Progenitor cell of endocrine pancreas (in vitro differentiated cells): ENCODE measurements at regions not wholly inside any gene's neighbourhood (a gene's known extent, or its start where the extent isn't known, plus 50 kb on each side); places are given as distances from the start of the nearest gene placed in this dataset.

ENCODE experiments used
- DNase-seq: peaks from one replicate; pipeline ENCODE4 v3.0.0; 2021; ENCODE audit warnings: low spot score; ENCODE audit not compliant: unreplicated experiment
- H3K27ac Mint-ChIP-seq: 2 replicates; pipeline ENCODE4 v1.8.0; 2021; ENCODE audit warnings: mild to moderate bottlenecking, moderate library complexity, mixed read lengths
- H3K27me3 Mint-ChIP-seq: 2 replicates; pipeline ENCODE4 v1.8.0; 2021; ENCODE audit warnings: mixed read lengths
- H3K36me3 Mint-ChIP-seq: 2 replicates; pipeline ENCODE4 v1.8.0; 2022; ENCODE audit warnings: mixed read lengths; ENCODE audit not compliant: insufficient read depth
- H3K4me1 Mint-ChIP-seq: 2 replicates; pipeline ENCODE4 v1.8.0; 2021; ENCODE audit warnings: low read depth, mixed read lengths
- H3K4me3 Mint-ChIP-seq: 2 replicates; pipeline ENCODE4 v1.8.0; 2021; ENCODE audit warnings: low read depth, mild to moderate bottlenecking, moderate library complexity, mixed read lengths
- H3K9me3 Mint-ChIP-seq: 2 replicates; pipeline ENCODE4 v1.8.0; 2021; ENCODE audit warnings: low read depth, mixed read lengths
- TF ChIP-seq, protein P1 (sequence below): fragments of 200-600 bp; sonication (generic); IDR thresholded peaks from one replicate; pipeline ENCODE4 v1.5.0; 2021; ENCODE audit warnings: antibody characterized with exemption, mild to moderate bottlenecking; ENCODE audit not compliant: unreplicated experiment

DNA sequence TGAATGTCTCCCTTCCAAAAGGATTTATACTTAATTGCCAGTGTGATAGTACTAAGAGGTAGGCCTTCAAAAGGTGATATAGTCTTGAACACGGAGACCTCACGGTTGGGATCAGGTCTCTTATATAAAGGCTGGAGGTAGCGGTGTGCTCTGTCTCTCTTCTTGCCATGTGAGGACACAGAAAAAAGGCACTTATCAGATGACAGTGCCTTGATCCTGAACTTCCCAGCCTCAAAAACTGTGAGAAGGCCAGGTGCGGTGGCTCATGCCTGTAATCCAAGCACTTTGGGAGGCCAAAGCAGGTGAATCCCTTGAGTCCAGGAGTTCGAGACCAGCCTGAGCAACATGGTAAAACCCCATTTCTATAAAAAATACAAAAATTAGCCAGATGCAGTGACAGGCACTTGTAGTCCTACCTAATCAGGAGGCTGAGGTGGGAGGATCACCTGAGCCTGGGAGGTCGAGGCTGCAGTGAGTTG lies 108.9 kb upstream of the TOP3B start:
- no peak overlapping the region for H3K4me3 Mint-ChIP-seq
- H3K27me3 Mint-ChIP-seq: peaks cover 79% of the 10 kb centered on the region
- H3K27ac Mint-ChIP-seq: no peak overlapping the region
- H3K36me3 Mint-ChIP-seq: no peaks in the 10 kb centered on the region
- DNase-seq: no peak
- TF ChIP-seq, protein P1, sequence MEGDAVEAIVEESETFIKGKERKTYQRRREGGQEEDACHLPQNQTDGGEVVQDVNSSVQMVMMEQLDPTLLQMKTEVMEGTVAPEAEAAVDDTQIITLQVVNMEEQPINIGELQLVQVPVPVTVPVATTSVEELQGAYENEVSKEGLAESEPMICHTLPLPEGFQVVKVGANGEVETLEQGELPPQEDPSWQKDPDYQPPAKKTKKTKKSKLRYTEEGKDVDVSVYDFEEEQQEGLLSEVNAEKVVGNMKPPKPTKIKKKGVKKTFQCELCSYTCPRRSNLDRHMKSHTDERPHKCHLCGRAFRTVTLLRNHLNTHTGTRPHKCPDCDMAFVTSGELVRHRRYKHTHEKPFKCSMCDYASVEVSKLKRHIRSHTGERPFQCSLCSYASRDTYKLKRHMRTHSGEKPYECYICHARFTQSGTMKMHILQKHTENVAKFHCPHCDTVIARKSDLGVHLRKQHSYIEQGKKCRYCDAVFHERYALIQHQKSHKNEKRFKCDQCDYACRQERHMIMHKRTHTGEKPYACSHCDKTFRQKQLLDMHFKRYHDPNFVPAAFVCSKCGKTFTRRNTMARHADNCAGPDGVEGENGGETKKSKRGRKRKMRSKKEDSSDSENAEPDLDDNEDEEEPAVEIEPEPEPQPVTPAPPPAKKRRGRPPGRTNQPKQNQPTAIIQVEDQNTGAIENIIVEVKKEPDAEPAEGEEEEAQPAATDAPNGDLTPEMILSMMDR: no peak
- H3K9me3 Mint-ChIP-seq: no peaks in the 10 kb centered on the region
- no peaks in the 10 kb centered on the region for H3K4me1 Mint-ChIP-seq

DNA sequence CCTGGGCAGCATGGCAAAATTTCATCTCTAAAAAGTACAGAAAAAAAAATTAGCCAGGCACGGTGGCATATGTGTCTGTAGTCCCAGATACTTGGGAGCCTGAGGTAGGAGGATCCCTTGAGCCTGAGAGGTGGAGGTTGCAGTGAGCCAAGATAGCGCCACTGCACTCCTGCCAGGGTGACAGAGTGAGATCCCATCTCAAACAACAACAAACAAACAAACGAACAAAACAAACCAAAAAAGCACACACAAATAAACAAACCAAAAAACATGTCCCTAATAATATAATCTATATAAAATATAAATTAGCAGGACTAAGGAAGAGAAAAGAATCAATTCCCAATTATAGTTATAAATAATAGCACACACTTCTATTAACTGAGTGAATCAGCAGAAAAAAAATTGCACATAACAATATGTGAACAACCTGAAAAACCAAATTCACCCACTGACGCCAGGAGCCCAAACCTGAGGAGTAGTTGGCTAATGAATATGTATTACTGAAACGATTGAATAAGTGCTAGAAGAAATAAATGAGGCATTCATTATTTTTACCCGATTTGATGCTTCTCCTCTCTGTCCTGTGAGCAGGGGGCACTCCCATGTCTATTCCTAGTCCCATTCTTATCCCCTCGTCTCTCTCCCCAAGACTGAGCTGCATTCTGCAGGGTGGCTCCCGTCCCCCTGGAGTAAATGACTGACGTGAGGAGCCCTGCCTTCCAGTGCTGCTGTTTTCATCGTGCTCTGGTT lies 108.2 kb upstream of the TOP3B start:
- H3K27me3 Mint-ChIP-seq: peaks cover 79% of the 10 kb centered on the region
- H3K4me3 Mint-ChIP-seq: no peak overlapping the region

DNA sequence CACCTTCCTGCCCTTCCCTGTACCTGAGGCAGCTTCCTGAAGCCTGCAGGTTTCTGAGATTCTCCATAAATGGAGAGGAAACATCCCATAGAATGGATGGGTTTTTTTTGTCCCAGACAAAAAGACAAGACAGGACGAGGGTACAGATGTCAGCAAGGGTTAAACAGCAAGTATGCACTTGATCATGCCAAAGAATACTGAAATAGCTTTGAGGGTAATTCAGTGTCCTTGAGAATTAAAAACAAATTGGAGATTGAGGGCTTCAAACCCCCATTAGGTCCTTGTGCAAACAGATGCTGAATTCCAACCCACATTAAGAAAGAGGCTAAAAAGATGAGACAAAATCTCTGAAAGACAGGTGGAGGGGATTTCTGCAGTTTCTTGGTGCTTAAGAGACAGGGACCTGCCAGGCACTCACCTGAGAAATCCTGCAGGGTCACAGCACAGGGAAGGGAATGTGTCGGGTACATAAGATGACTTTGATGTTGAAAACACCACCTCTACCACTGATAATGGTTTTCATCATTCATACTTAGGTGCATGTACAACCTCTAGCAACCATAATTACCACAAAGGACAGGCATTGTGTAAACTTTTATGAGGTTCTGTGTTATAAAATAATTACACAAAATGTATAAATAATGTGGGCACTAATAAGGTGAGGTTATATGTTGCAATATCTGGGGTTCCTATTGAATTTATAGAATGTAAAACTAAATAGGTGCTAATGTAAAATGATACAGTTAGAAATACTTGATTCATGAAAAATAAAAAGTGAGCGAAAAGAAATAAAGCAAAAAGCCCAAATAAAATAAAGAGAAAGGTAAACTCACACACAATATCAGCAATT lies 107.1 kb upstream of the TOP3B start:
- no peak overlapping the region for H3K27ac Mint-ChIP-seq
- TF ChIP-seq, protein P1: no peak
- peaks cover 77% of the 10 kb centered on the region for H3K27me3 Mint-ChIP-seq
- no peak overlapping the region for H3K4me3 Mint-ChIP-seq
- H3K9me3 Mint-ChIP-seq: no peaks in the 10 kb centered on the region
- no peaks in the 10 kb centered on the region for H3K4me1 Mint-ChIP-seq
- no peak for DNase-seq
- no peaks in the 10 kb centered on the region for H3K36me3 Mint-ChIP-seq

More for the DNA sequence above, 108.2 kb upstream of the TOP3B start:
- Mint-ChIP-seq H3K9me3 (no peaks in the 10 kb centered on the region), H3K4me1 (no peaks in the 10 kb centered on the region), H3K36me3 (no peaks in the 10 kb centered on the region), H3K27ac (no peak overlapping the region)
- DNase-seq: no peak
- TF ChIP-seq, protein P1: no peak

DNA sequence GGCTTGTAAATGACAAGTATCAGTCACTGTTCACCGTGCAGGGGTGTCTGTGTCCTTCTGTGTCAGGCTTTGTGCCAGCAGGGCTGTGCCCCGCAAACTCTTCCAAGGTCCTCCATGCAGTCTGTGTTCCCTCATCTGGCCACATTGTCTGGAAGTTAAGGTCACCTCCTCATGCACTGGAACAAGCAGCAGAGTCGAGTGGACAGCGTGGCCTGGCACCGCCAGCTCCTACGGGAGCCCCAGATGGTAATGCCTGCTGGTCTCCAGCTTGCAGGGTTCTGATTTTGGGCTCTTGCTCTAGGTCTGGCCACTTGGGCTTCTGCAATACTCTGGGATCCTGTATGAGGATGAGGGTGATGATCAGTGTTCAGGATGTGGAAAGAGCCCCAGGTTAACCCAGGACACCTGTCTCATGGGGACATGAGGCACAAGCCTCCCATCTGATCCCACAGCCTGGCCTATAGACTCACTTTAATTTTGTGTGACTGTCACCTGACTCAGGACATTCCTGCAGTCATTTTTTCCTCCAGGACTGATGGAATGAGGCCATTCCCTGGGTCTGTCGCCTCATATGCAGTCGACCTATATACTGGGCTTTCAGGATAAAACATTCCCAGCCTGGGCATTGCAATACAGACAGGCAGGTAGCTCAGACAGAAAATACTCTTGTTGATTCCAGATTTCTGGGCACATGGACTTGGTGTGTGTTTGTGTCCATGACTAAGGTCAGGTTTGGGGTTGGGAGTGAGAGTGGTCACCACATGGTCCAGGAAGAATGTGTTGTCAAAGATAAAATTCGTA lies 106.3 kb upstream of the TOP3B start:
- Mint-ChIP-seq H3K36me3 (no peaks in the 10 kb centered on the region), H3K27me3 (peaks cover 77% of the 10 kb centered on the region), H3K9me3 (no peaks in the 10 kb centered on the region), H3K4me1 (no peaks in the 10 kb centered on the region), H3K27ac (no peak overlapping the region), H3K4me3 (no peak overlapping the region)
- no peak for DNase-seq
- TF ChIP-seq, protein P1: no peak
